ENCODE measurements at regions not wholly inside any gene's neighbourhood (a gene's known extent, or its start where the extent isn't known, plus 50 kb on each side); places are given as distances from the start of the nearest gene placed in this dataset.

DNA sequence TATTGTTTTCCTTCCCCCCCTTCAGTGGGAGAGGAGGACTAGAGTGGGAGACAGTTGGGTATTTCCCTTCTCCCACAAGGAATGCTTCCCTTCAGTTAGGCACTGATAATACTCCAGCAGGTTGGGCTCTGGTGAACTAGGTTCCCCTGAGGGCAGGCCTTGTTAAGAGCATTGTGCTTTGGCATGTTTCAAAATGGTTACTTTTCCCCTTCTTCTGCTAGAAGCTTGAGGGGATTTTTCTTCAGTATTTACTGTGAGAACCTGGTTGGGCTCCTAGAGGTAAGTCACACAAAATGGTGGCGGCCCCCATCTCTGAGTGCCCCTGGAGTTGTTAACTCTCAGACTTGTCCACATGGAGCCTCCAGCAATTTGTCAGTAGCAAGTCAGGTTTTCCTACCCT is 156.2 kb downstream of the CYB561 start:
- Histone ChIP-seq H3K4me2 (ENCODE audit: low read length) (no peak overlapping the region), H3K27ac (ENCODE audit: low read depth, low read length, poor library complexity, severe bottlenecking) (no peak overlapping the region), H2AFZ (ENCODE audit: low read length) (no peak overlapping the region), H3K9ac (ENCODE audit: low read length) (no peak overlapping the region), H3K9me3 (ENCODE audit: low read length) (0 out of 2 replicates have a peak, but pooled peaks cover 5% of the 10 kb centered on the region), H3K9me2 (ENCODE audit: low read depth, low read length) (no peaks in the 10 kb centered on the region), H3K4me3 (ENCODE audit: low read depth, low read length, poor library complexity, severe bottlenecking) (no peak overlapping the region), H3K79me2 (ENCODE audit: insufficient read depth, low read length) (no peaks in the 10 kb centered on the region), H3K27me3 (ENCODE audit: insufficient read depth, low read length) (no peaks in the 10 kb centered on the region), H3K4me1 (ENCODE audit: insufficient read depth, low read length, severe bottlenecking) (no peaks in the 10 kb centered on the region), H4K20me1 (ENCODE audit: insufficient read depth, low read length) (no peaks in the 10 kb centered on the region), H3F3A (ENCODE audit: insufficient read depth, low read length) (no peaks in the 10 kb centered on the region), H3K36me3 (ENCODE audit: insufficient read depth, low read length) (no peaks in the 10 kb centered on the region)
- TF ChIP-seq, protein P1, sequence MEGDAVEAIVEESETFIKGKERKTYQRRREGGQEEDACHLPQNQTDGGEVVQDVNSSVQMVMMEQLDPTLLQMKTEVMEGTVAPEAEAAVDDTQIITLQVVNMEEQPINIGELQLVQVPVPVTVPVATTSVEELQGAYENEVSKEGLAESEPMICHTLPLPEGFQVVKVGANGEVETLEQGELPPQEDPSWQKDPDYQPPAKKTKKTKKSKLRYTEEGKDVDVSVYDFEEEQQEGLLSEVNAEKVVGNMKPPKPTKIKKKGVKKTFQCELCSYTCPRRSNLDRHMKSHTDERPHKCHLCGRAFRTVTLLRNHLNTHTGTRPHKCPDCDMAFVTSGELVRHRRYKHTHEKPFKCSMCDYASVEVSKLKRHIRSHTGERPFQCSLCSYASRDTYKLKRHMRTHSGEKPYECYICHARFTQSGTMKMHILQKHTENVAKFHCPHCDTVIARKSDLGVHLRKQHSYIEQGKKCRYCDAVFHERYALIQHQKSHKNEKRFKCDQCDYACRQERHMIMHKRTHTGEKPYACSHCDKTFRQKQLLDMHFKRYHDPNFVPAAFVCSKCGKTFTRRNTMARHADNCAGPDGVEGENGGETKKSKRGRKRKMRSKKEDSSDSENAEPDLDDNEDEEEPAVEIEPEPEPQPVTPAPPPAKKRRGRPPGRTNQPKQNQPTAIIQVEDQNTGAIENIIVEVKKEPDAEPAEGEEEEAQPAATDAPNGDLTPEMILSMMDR (IDR thresholded peaks at IDR 0.05; ENCODE audit: low read length) = no peak
- no peak for TF ChIP-seq EZH2 (IDR thresholded peaks at IDR 0.05; ENCODE audit: borderline replicate concordance, low read length)

DNA sequence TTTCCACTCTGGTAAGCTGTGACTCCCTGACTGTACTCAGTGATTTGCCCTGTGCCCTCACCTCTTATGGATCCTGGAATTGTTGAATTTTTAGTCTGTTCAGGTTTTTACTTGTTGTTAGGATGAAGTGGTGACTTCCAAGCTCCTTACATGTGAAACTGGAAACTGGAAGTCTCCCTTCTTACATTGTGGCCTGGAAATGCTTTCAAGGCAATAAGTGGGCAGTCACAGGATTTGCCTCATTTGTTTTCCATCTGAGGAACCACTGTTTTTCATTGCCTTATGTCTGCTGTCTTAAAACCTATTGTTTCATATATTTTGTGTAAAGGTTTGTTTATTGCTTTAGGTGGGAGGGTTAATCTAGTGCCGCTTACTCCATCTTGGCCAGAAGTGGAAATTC is 155.8 kb downstream of the CYB561 start:
- no peaks in the 10 kb centered on the region for H3K36me3 ChIP-seq (ENCODE audit: insufficient read depth, low read length)
- no peaks in the 10 kb centered on the region for H3K27me3 ChIP-seq (ENCODE audit: insufficient read depth, low read length)
- H3K79me2 ChIP-seq (ENCODE audit: insufficient read depth, low read length) = no peaks in the 10 kb centered on the region
- H3K4me2 ChIP-seq (ENCODE audit: low read length) = no peak overlapping the region
- H2AFZ ChIP-seq (ENCODE audit: low read length) = no peak overlapping the region
- H3F3A ChIP-seq (ENCODE audit: insufficient read depth, low read length) = no peaks in the 10 kb centered on the region
- H3K27ac ChIP-seq (ENCODE audit: low read depth, low read length, poor library complexity, severe bottlenecking) = no peak overlapping the region
- no peaks in the 10 kb centered on the region for H3K4me1 ChIP-seq (ENCODE audit: insufficient read depth, low read length, severe bottlenecking)
- H3K9ac ChIP-seq (ENCODE audit: low read length) = no peak overlapping the region
- TF ChIP-seq, protein P1 (IDR thresholded peaks at IDR 0.05; ENCODE audit: low read length) = no peak
- TF ChIP-seq EZH2 (IDR thresholded peaks at IDR 0.05; ENCODE audit: borderline replicate concordance, low read length) = no peak
- no peaks in the 10 kb centered on the region for H3K9me2 ChIP-seq (ENCODE audit: low read depth, low read length)
- H4K20me1 ChIP-seq (ENCODE audit: insufficient read depth, low read length) = no peaks in the 10 kb centered on the region
- 0 out of 2 replicates have a peak, but pooled peaks cover 5% of the 10 kb centered on the region for H3K9me3 ChIP-seq (ENCODE audit: low read length)
- H3K4me3 ChIP-seq (ENCODE audit: low read depth, low read length, poor library complexity, severe bottlenecking) = no peak overlapping the region

DNA sequence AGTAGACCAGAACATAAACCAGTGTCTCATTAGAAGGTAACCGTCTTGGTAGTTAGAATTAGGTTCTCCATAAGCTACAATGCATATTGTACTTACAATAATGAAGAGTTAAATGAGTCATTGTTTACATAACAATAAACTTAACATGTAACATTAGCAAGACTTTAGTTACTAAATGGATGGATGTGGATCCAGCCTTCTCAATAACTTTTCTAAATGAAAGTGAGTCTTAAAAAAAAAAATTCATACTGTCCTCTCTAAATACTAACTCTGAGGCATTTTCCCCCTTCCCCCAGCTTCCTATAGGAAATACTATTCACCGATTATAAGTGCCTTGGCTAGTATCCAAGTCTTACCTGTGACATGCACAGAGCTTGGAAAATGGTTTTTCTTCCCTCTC is 155.3 kb downstream of the CYB561 start:
- H3K4me1 ChIP-seq (ENCODE audit: insufficient read depth, low read length, severe bottlenecking) = no peaks in the 10 kb centered on the region
- TF ChIP-seq EZH2 (IDR thresholded peaks at IDR 0.05; ENCODE audit: borderline replicate concordance, low read length) = no peak
- TF ChIP-seq, protein P1 (IDR thresholded peaks at IDR 0.05; ENCODE audit: low read length) = no peak
- 0 out of 2 replicates have a peak, but pooled peaks cover 5% of the 10 kb centered on the region for H3K9me3 ChIP-seq (ENCODE audit: low read length)
- H3K79me2 ChIP-seq (ENCODE audit: insufficient read depth, low read length) = no peaks in the 10 kb centered on the region
- H2AFZ ChIP-seq (ENCODE audit: low read length) = no peak overlapping the region
- H3K27ac ChIP-seq (ENCODE audit: low read depth, low read length, poor library complexity, severe bottlenecking) = no peak overlapping the region
- H3K4me2 ChIP-seq (ENCODE audit: low read length) = no peak overlapping the region
- no peaks in the 10 kb centered on the region for H4K20me1 ChIP-seq (ENCODE audit: insufficient read depth, low read length)
- H3F3A ChIP-seq (ENCODE audit: insufficient read depth, low read length) = no peaks in the 10 kb centered on the region
- H3K9me2 ChIP-seq (ENCODE audit: low read depth, low read length) = no peaks in the 10 kb centered on the region
- no peaks in the 10 kb centered on the region for H3K36me3 ChIP-seq (ENCODE audit: insufficient read depth, low read length)
- no peaks in the 10 kb centered on the region for H3K27me3 ChIP-seq (ENCODE audit: insufficient read depth, low read length)
- no peak overlapping the region for H3K9ac ChIP-seq (ENCODE audit: low read length)
- H3K4me3 ChIP-seq (ENCODE audit: low read depth, low read length, poor library complexity, severe bottlenecking) = no peak overlapping the region
